HEK293 (cell line): ENCODE measurements at regions not wholly inside any gene's neighbourhood (a gene's known extent, or its start where the extent isn't known, plus 50 kb on each side); places are given as distances from the start of the nearest gene placed in this dataset.

Source experiments
- CTCF ChIA-PET: fragments of 350-600 bp; formaldehyde crosslinking; extraction: SDS; loops from one replicate; lab custom pipeline; 2021; ENCODE audit warnings: antibody characterized with exemption; lab: Yijun Ruan, JAX
- POLR2A ChIA-PET: fragments of 300-600 bp; formaldehyde crosslinking; extraction: SDS; loops from one replicate; lab custom pipeline; 2020; ENCODE audit warnings: antibody characterized with exemption, inconsistent platforms; lab: Yijun Ruan, JAX
- H3K27ac ChIP-seq: fragments of 200-500 bp; sonication (Bioruptor generic); 2 replicates; pipeline ENCODE4 v1.5.1; 2014; ENCODE audit warnings: low read depth, low read length, control low read depth, inconsistent platforms; ENCODE audit errors: extremely low read depth
- H3K36me3 ChIP-seq, 2 experiments: fragments of 200-500 bp in 1 of 2; sonication (Bioruptor generic) in 1 of 2; 1 replicate in 1 of 2; 2 replicates in 1 of 2; pipeline ENCODE4 v1.5.1; 2014 to 2017; ENCODE audit warnings: inconsistent platforms in 2 of 2, low read length in 2 of 2; ENCODE audit not compliant: control insufficient read depth in 2 of 2, insufficient read depth in 1 of 2
- H3K4me1 ChIP-seq: fragments of 200-500 bp; sonication (Bioruptor generic); 2 replicates; pipeline ENCODE4 v1.5.1; 2014; ENCODE audit warnings: mild to moderate bottlenecking, low read length, inconsistent platforms; ENCODE audit not compliant: control insufficient read depth, insufficient read depth
- H3K4me3 ChIP-seq: 2 replicates; pipeline ENCODE4 v1.5.1; 2011; ENCODE audit warnings: low read depth, mild to moderate bottlenecking, control low read depth, low read length, moderate library complexity
- H3K9me3 ChIP-seq: fragments of 200-500 bp; sonication (Bioruptor generic); 2 replicates; pipeline ENCODE4 v1.5.1; 2014; ENCODE audit warnings: low read depth, low read length, inconsistent platforms; ENCODE audit not compliant: control insufficient read depth, insufficient read depth
- ELK4 ChIP-seq: IDR thresholded peaks from 2 replicates; pipeline ENCODE4 v1.6.1; 2011; ENCODE audit warnings: mild to moderate bottlenecking, low read depth, low read length, borderline replicate concordance
- HIC1 ChIP-seq: fragments of 450-650 bp; formaldehyde crosslinking; IDR thresholded peaks from 2 replicates; pipeline ENCODE4 v1.5.1; 2016; ENCODE audit warnings: missing biosample characterization, missing genetic modification characterization
- KLF16 ChIP-seq: fragments of 450-650 bp; formaldehyde crosslinking; IDR thresholded peaks from 2 replicates; pipeline ENCODE4 v1.5.1; 2017; ENCODE audit warnings: missing biosample characterization, missing genetic modification characterization
- KLF9 ChIP-seq: fragments of 450-650 bp; formaldehyde crosslinking; IDR thresholded peaks from 2 replicates; pipeline ENCODE4 v1.5.1; 2016; ENCODE audit warnings: missing biosample characterization, missing genetic modification characterization, low read depth
- MZF1 ChIP-seq: fragments of 450-650 bp; formaldehyde crosslinking; IDR thresholded peaks from 2 replicates; pipeline ENCODE4 v1.5.1; 2017; ENCODE audit warnings: missing biosample characterization, missing genetic modification characterization, borderline replicate concordance
- RBAK ChIP-seq: fragments of 450-650 bp; formaldehyde crosslinking; IDR thresholded peaks from 2 replicates; pipeline ENCODE4 v1.5.1; 2016; ENCODE audit warnings: missing biosample characterization, missing genetic modification characterization
- REST ChIP-seq: fragments of 450-650 bp; formaldehyde crosslinking; IDR thresholded peaks from 2 replicates; pipeline ENCODE4 v1.5.1; 2016; ENCODE audit warnings: missing biosample characterization, missing genetic modification characterization
- TCF7L2 ChIP-seq: IDR thresholded peaks from 2 replicates; pipeline ENCODE4 v1.6.1; 2011; ENCODE audit warnings: low read depth, mild to moderate bottlenecking, inconsistent platforms, low read length, moderate library complexity, borderline replicate concordance
- YY1 ChIP-seq: fragments of 450-650 bp; formaldehyde crosslinking; IDR thresholded peaks from 2 replicates; pipeline ENCODE4 v1.5.1; 2018; ENCODE audit warnings: missing biosample characterization, missing genetic modification characterization
- ZFHX2 ChIP-seq: fragments of 450-650 bp; formaldehyde crosslinking; conservative IDR thresholded peaks from 2 replicates; pipeline ENCODE4 v1.5.1; 2016; ENCODE audit warnings: missing biosample characterization, missing genetic modification characterization
- ZFP69B ChIP-seq: fragments of 450-650 bp; formaldehyde crosslinking; IDR thresholded peaks from 2 replicates; pipeline ENCODE4 v1.5.1; 2016; ENCODE audit warnings: missing biosample characterization, missing genetic modification characterization
- ZNF121 ChIP-seq: fragments of 450-650 bp; formaldehyde crosslinking; IDR thresholded peaks from 2 replicates; pipeline ENCODE4 v1.5.1; 2016; ENCODE audit warnings: missing biosample characterization, missing genetic modification characterization
- ZNF274 ChIP-seq, 2 experiments: fragments of 200-500 bp in 1 of 2; fragments of 450-650 bp in 1 of 2; sonication (Bioruptor generic) in 1 of 2; formaldehyde crosslinking in 1 of 2; IDR thresholded peaks; 2 replicates each; pipeline versions ENCODE4 v1.5.1 to v1.6.1; 2014 to 2016; ENCODE audit warnings: borderline replicate concordance in 1 of 2, inconsistent platforms in 1 of 2, low read length in 1 of 2, missing biosample characterization in 1 of 2, missing genetic modification characterization in 1 of 2
- ZNF324 ChIP-seq: fragments of 450-650 bp; formaldehyde crosslinking; IDR thresholded peaks from 2 replicates; pipeline ENCODE4 v1.5.1; 2016; ENCODE audit warnings: missing biosample characterization, missing genetic modification characterization
- ZNF433 ChIP-seq: fragments of 450-650 bp; formaldehyde crosslinking; IDR thresholded peaks from 2 replicates; pipeline ENCODE4 v1.5.1; 2016; ENCODE audit warnings: missing biosample characterization, missing genetic modification characterization, low read depth
- ZNF473 ChIP-seq: fragments of 450-650 bp; formaldehyde crosslinking; IDR thresholded peaks from 2 replicates; pipeline ENCODE4 v1.5.1; 2017; ENCODE audit warnings: missing biosample characterization, missing genetic modification characterization
- ZNF521 ChIP-seq: fragments of 450-650 bp; formaldehyde crosslinking; IDR thresholded peaks from 2 replicates; pipeline ENCODE4 v1.5.1; 2017; ENCODE audit warnings: missing biosample characterization, mild to moderate bottlenecking, missing genetic modification characterization
- ZNF558 ChIP-seq: fragments of 450-650 bp; formaldehyde crosslinking; IDR thresholded peaks from 2 replicates; pipeline ENCODE4 v1.5.1; 2016; ENCODE audit warnings: missing biosample characterization, missing genetic modification characterization

- H3K27ac ChIP-seq = no peak overlapping the region
- peaks cover 2% of the 10 kb centered on the region; the same call in 1 of the 2 replicates for H3K4me1 ChIP-seq
- H3K36me3 ChIP-seq = no peaks in the 10 kb centered on the region
- H3K9me3 ChIP-seq = no peaks in the 10 kb centered on the region
- ChIA-PET POLR2A (no interaction called here), CTCF (no interaction called here)
- TF ChIP-seq KLF16 (no peak), REST (tag by site-specific recombination) (no peak), ZNF433 (tag by site-specific recombination) (no peak), YY1 (tag by site-specific recombination) (no peak)
- H3K4me3 ChIP-seq = no peak overlapping the region
These were observed 225.5 kb upstream of the BLID start for GRCh38 chr11:122341477-122341876.

GRCh38 chr11:122340607-122341290 is 224.7 kb upstream of the BLID start:
- no peak for TF ChIP-seq ELK4
- TF ChIP-seq, all 188 proteins: peak for 0
- H3K36me3 ChIP-seq = no peaks in the 10 kb centered on the region
- POLR2A ChIA-PET = no interaction called here
- H3K4me3 ChIP-seq = no peak overlapping the region
- no peaks in the 10 kb centered on the region for H3K9me3 ChIP-seq
- peaks cover 2% of the 10 kb centered on the region; the same call in 1 of the 2 replicates for H3K4me1 ChIP-seq
- no peak overlapping the region for H3K27ac ChIP-seq
- CTCF ChIA-PET = interaction anchor here (0.7 kb wide), 1 partner anchor 26 kb away, joined by 3 read pairs; no protein-coding TSS in a partner anchor

GRCh38 chr11:122339436-122340060 is 223.5 kb upstream of the BLID start:
- POLR2A ChIA-PET = no interaction called here
- H3K27ac ChIP-seq = no peak overlapping the region
- H3K4me1 ChIP-seq = peaks cover 2% of the 10 kb centered on the region; the same call in 1 of the 2 replicates
- no peak overlapping the region for H3K4me3 ChIP-seq
- no peaks in the 10 kb centered on the region for H3K9me3 ChIP-seq
- CTCF ChIA-PET = interaction anchor here (0.6 to 0.7 kb wide), 3 partner anchors 78 to 789 kb away, joined by 3 read pairs; no protein-coding TSS in a partner anchor
- H3K36me3 ChIP-seq = no peaks in the 10 kb centered on the region
- TF ChIP-seq MZF1 (tag by site-specific recombination) = no peak
- no peak for TF ChIP-seq KLF9 (tag by site-specific recombination)
- no peak for TF ChIP-seq TCF7L2
- no peak for TF ChIP-seq ZNF121
- TF ChIP-seq ZNF274 (IDR thresholded peaks at IDR 0.05; ENCODE audit: low read length) = no peak
- no peak for TF ChIP-seq ZNF274 (tag by site-specific recombination; IDR thresholded peaks at IDR 0.05; ENCODE audit: borderline replicate concordance)
- no peak for TF ChIP-seq ZNF473
- TF ChIP-seq ELK4 = no peak
- TF ChIP-seq RBAK (tag by site-specific recombination) = no peak
- TF ChIP-seq ZNF558 (tag by site-specific recombination) = no peak
- TF ChIP-seq ZFP69B (tag by site-specific recombination) = no peak
- no peak for TF ChIP-seq ZFHX2 (tag by site-specific recombination)
- no peak for TF ChIP-seq HIC1 (tag by site-specific recombination)
- TF ChIP-seq ZNF324 = no peak
- TF ChIP-seq ZNF521 = no peak
